Hepatocyte (in vitro differentiated cells): ENCODE measurements at regions not wholly inside any gene's neighbourhood (a gene's known extent, or its start where the extent isn't known, plus 50 kb on each side); places are given as distances from the start of the nearest gene placed in this dataset.

ENCODE experiments used
- CTCF ChIP-seq: fragments of 200-600 bp; sonication (generic); IDR thresholded peaks from 2 replicates; pipeline ENCODE4 v1.5.1; 2016; ENCODE audit warnings: antibody characterized with exemption, mild to moderate bottlenecking; ENCODE audit not compliant: poor library complexity
- EZH2 ChIP-seq: fragments of 200-600 bp; sonication (generic); IDR thresholded peaks from 2 replicates; pipeline ENCODE4 v1.6.1; 2016; ENCODE audit warnings: antibody characterized with exemption, mild to moderate bottlenecking, borderline replicate concordance

GRCh38 chr11:107251298-107251697 lies 206.3 kb downstream of the CWF19L2 start:
- no peak for TF ChIP-seq CTCF
- no peak for TF ChIP-seq EZH2
